ENCODE measurements at regions not wholly inside any gene's neighbourhood (a gene's known extent, or its start where the extent isn't known, plus 50 kb on each side); places are given as distances from the start of the nearest gene placed in this dataset.

DNA sequence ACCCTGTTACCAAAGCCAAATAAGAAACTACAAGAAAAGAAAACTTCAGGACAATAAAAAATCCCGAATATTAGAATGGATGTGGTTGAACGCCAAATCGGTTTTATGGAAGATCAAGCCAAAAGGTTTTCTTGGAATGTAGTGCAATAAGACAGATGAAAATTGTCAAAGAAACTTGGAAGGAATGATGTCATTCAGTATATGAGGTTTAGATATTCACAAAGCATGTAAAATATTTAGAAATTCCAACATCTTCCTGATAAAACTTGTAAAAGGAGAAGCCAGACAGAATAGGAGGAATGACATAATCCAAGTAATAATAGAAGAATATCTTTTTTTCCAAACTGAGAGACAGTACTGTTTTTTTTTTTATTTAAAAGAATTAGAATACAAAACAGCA is 130.3 kb upstream of the ZPLD1 start:
- DNase-seq (no peak), ATAC-seq (peak in 1 of 8 donors; percentile 16)
- Histone ChIP-seq H3K4me1 (no peaks in the 10 kb centered on the region), H3K27me3 (peaks cover 0 to 5% (median 0%) of the 10 kb centered on the region in 7 donors), H3K27ac (no peak overlapping the region), H3K9me3 (peaks cover 0 to 5% (median 0%) of the 10 kb centered on the region in 11 donors), H3K4me3 (no peak overlapping the region), H3K36me3 (no peaks in the 10 kb centered on the region)
- intact Hi-C loops (cut with DNase I) = no loop called here
- TF ChIP-seq, protein P1, sequence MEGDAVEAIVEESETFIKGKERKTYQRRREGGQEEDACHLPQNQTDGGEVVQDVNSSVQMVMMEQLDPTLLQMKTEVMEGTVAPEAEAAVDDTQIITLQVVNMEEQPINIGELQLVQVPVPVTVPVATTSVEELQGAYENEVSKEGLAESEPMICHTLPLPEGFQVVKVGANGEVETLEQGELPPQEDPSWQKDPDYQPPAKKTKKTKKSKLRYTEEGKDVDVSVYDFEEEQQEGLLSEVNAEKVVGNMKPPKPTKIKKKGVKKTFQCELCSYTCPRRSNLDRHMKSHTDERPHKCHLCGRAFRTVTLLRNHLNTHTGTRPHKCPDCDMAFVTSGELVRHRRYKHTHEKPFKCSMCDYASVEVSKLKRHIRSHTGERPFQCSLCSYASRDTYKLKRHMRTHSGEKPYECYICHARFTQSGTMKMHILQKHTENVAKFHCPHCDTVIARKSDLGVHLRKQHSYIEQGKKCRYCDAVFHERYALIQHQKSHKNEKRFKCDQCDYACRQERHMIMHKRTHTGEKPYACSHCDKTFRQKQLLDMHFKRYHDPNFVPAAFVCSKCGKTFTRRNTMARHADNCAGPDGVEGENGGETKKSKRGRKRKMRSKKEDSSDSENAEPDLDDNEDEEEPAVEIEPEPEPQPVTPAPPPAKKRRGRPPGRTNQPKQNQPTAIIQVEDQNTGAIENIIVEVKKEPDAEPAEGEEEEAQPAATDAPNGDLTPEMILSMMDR (IDR thresholded peaks at IDR 0.05) = no peak
- WGBS, 2 donors = 77% methylated on average over 3 of the region's 3 CpGs

DNA sequence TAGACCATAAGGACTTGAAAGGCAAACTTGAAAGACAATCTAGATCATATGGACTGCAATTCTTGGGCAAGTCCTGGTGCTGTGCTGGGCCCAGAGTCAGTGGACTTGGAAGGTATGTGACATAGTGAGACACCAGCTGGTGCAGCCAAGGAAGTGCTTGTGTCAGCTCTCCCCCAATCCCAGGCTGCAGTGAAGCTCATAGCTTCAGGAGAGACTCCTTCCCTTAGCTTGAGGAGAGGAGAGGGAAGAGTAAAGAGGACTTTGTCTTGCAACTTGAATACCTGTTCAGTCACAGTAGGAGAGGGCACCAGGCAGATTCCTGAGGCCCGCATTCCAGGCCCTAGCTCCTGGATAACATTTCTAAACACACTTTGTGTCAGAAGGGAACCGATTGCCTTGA is 127.4 kb upstream of the ZPLD1 start:
- Histone ChIP-seq H3K27ac (no peak overlapping the region), H3K36me3 (no peaks in the 10 kb centered on the region), H3K9me3 (peaks cover 0 to 7% (median 0%) of the 10 kb centered on the region in 11 donors), H3K27me3 (no peaks in the 10 kb centered on the region), H3K4me1 (no peaks in the 10 kb centered on the region), H3K4me3 (no peak overlapping the region)
- ATAC-seq (no peak), DNase-seq (no peak)
- TF ChIP-seq, protein P1 (IDR thresholded peaks at IDR 0.05) = no peak
- intact Hi-C loops (cut with DNase I) = no loop called here
- 80 to 84% methylated on average over 2 of the region's 2 CpGs for WGBS, 2 donors

DNA sequence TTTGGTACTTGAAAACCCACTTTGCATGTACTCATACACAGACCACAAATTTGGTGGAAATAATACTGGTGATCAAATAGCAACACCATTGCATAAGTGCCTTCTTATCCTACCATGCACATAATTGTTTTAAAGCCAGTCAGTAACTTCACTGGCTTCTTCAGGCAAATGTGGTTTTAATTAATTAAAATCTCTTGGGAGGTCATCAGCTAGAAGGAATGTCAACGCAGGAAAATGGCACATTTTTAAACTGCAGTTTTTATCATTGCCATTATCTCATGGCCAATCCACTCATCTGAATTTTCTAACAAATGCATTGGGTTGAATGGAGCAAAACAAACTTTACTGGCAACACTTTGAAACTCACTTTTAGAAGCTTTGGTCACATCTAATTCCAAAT is 105.7 kb upstream of the ZPLD1 start:
- Histone ChIP-seq H3K27me3 (no peaks in the 10 kb centered on the region), H3K4me3 (no peak overlapping the region), H3K36me3 (no peaks in the 10 kb centered on the region), H3K9me3 (no peaks in the 10 kb centered on the region), H3K4me1 (no peaks in the 10 kb centered on the region), H3K27ac (no peak overlapping the region)
- TF ChIP-seq, protein P1 (IDR thresholded peaks at IDR 0.05) = no peak
- 59 to 66% methylated on average over 1 of the region's 1 CpG for WGBS, 2 donors
- no peak for DNase-seq
- ATAC-seq = no peak
- intact Hi-C loops (cut with DNase I) = no loop called here

DNA sequence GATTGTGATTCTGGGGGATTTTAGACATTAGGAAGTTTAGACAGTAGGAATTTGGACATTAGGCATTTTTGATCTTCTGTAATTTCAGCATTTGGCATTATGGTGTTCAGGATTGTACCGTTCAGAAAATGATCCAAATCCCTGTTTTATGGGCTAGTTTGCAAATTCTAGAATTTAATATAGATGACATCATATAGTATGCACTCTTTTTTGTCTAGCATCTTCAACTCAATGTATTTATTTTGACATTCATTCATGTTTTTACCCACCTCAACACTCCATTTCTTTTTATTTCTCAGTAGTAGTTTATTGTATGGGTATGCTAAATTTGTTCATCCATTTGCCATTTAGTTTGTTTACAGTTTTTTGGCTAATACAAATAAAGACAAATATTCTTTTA is 105.3 kb upstream of the ZPLD1 start:
- DNase-seq = no peak
- Histone ChIP-seq H3K36me3 (no peaks in the 10 kb centered on the region), H3K4me1 (no peaks in the 10 kb centered on the region), H3K27me3 (no peaks in the 10 kb centered on the region), H3K4me3 (no peak overlapping the region), H3K9me3 (no peaks in the 10 kb centered on the region), H3K27ac (no peak overlapping the region)
- intact Hi-C loops (cut with DNase I) = no loop called here
- ATAC-seq = no peak
- 88 to 95% methylated on average over 1 of the region's 1 CpG for WGBS, 2 donors
- TF ChIP-seq, protein P1 (IDR thresholded peaks at IDR 0.05) = no peak
